Neural progenitor cell (in vitro differentiated cells): ENCODE measurements at regions not wholly inside any gene's neighbourhood (a gene's known extent, or its start where the extent isn't known, plus 50 kb on each side); places are given as distances from the start of the nearest gene placed in this dataset.

Experiments
- DNase-seq: peaks from one replicate; pipeline ENCODE4 v3.0.0-alpha.2; 2016; ENCODE audit warnings: low spot score
- H2AFZ ChIP-seq: fragments of 200-600 bp; sonication (generic); replicated peaks from 2 replicates; pipeline ENCODE4 v1.6.1; 2016; ENCODE audit warnings: antibody characterized with exemption
- H3F3A ChIP-seq: fragments of 200-600 bp; sonication (generic); 2 replicates; pipeline ENCODE4 v1.6.1; 2016; ENCODE audit warnings: antibody characterized with exemption, low read depth
- H3K27ac ChIP-seq: fragments of 200-600 bp; sonication (generic); 2 replicates; pipeline ENCODE4 v1.5.1; 2016; ENCODE audit warnings: mild to moderate bottlenecking
- H3K27me3 ChIP-seq: fragments of 200-600 bp; sonication (generic); 2 replicates; pipeline ENCODE4 v1.6.1; 2016; ENCODE audit warnings: mild to moderate bottlenecking, moderate library complexity
- H3K36me3 ChIP-seq: fragments of 200-600 bp; sonication (generic); 2 replicates; pipeline ENCODE4 v1.5.1; 2016
- H3K4me1 ChIP-seq: fragments of 200-600 bp; sonication (generic); 2 replicates; pipeline ENCODE4 v1.6.1; 2016; ENCODE audit warnings: mixed run types
- H3K4me2 ChIP-seq: fragments of 200-600 bp; sonication (generic); 2 replicates; pipeline ENCODE4 v1.6.1; 2016
- H3K4me3 ChIP-seq: fragments of 200-600 bp; sonication (generic); 2 replicates; pipeline ENCODE4 v1.5.1; 2016
- H3K79me2 ChIP-seq: fragments of 200-600 bp; sonication (generic); 2 replicates; pipeline ENCODE4 v1.6.1; 2016; ENCODE audit warnings: low read depth
- H3K9ac ChIP-seq: fragments of 200-600 bp; sonication (generic); 2 replicates; pipeline ENCODE4 v1.6.1; 2016
- H3K9me3 ChIP-seq: fragments of 200-600 bp; sonication (generic); 2 replicates; pipeline ENCODE4 v1.5.1; 2016; ENCODE audit warnings: low read depth
- H4K20me1 ChIP-seq: fragments of 200-600 bp; sonication (generic); 2 replicates; pipeline ENCODE4 v1.6.1; 2016; ENCODE audit warnings: low read depth
- H3K27ac Mint-ChIP-seq: 3 replicates; pipeline ENCODE4 v1.8.0; 2021; ENCODE audit warnings: mixed read lengths
- H3K27me3 Mint-ChIP-seq: 2 replicates; pipeline ENCODE4 v1.8.0; 2022; ENCODE audit warnings: low read depth, mild to moderate bottlenecking, inconsistent platforms, moderate library complexity, mixed read lengths; ENCODE audit not compliant: insufficient read depth
- H3K36me3 Mint-ChIP-seq: 3 replicates; pipeline ENCODE4 v1.8.0; 2021; ENCODE audit warnings: mixed read lengths
- H3K4me1 Mint-ChIP-seq: 3 replicates; pipeline ENCODE4 v1.8.0; 2021; ENCODE audit warnings: mixed read lengths
- H3K4me3 Mint-ChIP-seq: 3 replicates; pipeline ENCODE4 v1.8.0; 2021; ENCODE audit warnings: mild to moderate bottlenecking, moderate library complexity, mixed read lengths
- H3K9me3 Mint-ChIP-seq: 3 replicates; pipeline ENCODE4 v1.8.0; 2020; ENCODE audit warnings: mixed read lengths
- CTCF ChIP-seq: fragments of 200-600 bp; sonication (generic); IDR thresholded peaks from 2 replicates; pipeline ENCODE4 v1.5.1; 2017; ENCODE audit warnings: antibody characterized with exemption, mild to moderate bottlenecking
- EZH2 ChIP-seq: fragments of 200-600 bp; sonication (generic); IDR thresholded peaks from 2 replicates; pipeline ENCODE4 v1.6.1; 2017; ENCODE audit warnings: antibody characterized with exemption, mild to moderate bottlenecking, moderate library complexity
- EZH2phosphoT487 ChIP-seq: fragments of 200-600 bp; sonication (generic); IDR thresholded peaks from 2 replicates; pipeline ENCODE4 v1.6.1; 2017; ENCODE audit warnings: antibody characterized with exemption

DNA sequence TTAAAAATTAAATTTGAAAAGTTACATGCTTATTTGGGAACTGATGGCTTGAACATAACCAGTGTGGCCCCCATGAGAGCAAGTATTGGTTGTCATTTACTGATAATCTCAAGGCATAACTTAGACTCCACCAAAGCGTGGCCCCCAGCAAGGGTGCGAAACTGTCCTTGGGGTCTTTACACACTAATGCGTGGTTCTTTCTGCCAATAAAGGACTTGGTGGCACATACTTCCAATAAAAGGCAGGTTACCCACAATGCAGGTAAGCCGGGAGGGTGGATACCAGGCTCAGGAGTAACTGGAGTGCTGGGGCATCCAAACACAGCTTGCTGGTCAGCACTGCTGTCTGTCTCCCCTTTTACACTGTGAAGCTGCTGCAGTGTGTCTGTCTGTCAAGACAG, 278.2 kb upstream of the NCKAP5 start:
- peak overlapping the region; percentile 27 for H3K27ac Mint-ChIP-seq
- no peak overlapping the region for H3K4me2 ChIP-seq
- no peak for TF ChIP-seq CTCF
- no peak for TF ChIP-seq EZH2
- TF ChIP-seq EZH2phosphoT487 = no peak
- no peak overlapping the region for H3K4me3 ChIP-seq
- H3K27ac ChIP-seq = no peak overlapping the region
- H3K79me2 ChIP-seq = no peaks in the 10 kb centered on the region
- no peaks in the 10 kb centered on the region for H3K36me3 ChIP-seq
- no peaks in the 10 kb centered on the region for H4K20me1 ChIP-seq
- no peaks in the 10 kb centered on the region for H3K27me3 ChIP-seq
- no peaks in the 10 kb centered on the region for H3K4me1 ChIP-seq
- H3K4me3 Mint-ChIP-seq = no peak overlapping the region
- H3K9me3 Mint-ChIP-seq = peaks cover 6% of the 10 kb centered on the region
- H3K27me3 Mint-ChIP-seq = peaks cover 5% of the 10 kb centered on the region
- H3K9me3 ChIP-seq = no peaks in the 10 kb centered on the region
- H3F3A ChIP-seq = no peaks in the 10 kb centered on the region
- H2AFZ ChIP-seq = peak overlapping the region; percentile 69
- H3K4me1 Mint-ChIP-seq = peaks cover 22% of the 10 kb centered on the region
- H3K9ac ChIP-seq = no peak overlapping the region
- no peaks in the 10 kb centered on the region for H3K36me3 Mint-ChIP-seq
- DNase-seq = no peak

DNA sequence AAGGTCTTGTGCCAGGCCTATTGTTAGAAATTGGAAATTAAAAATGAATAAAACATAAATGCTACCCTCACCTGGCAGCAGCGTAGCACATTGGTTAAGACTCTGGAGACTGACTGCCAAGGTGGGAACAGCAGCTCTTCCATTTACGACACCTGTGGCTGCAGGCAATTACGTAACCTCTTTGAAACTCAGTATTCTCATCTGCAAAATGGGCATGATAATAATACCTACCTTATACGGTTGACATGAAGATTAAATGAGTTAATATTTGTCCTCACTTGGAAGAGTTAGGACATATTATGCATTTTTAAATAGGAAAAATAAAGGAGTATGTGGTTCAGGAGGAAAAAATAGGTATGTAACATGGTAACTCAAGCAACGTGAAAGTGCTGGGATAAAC, 279.3 kb upstream of the NCKAP5 start:
- Mint-ChIP-seq H3K27ac (no peak overlapping the region), H3K27me3 (peaks cover 7% of the 10 kb centered on the region), H3K4me3 (no peak overlapping the region), H3K4me1 (peaks cover 15% of the 10 kb centered on the region), H3K9me3 (peaks cover 14% of the 10 kb centered on the region), H3K36me3 (no peaks in the 10 kb centered on the region)
- no peak for DNase-seq
- H3F3A ChIP-seq = no peaks in the 10 kb centered on the region
- no peaks in the 10 kb centered on the region for H3K4me1 ChIP-seq
- H2AFZ ChIP-seq = no peak overlapping the region
- H3K27me3 ChIP-seq = no peaks in the 10 kb centered on the region
- no peak overlapping the region for H3K4me3 ChIP-seq
- no peaks in the 10 kb centered on the region for H3K79me2 ChIP-seq
- no peaks in the 10 kb centered on the region for H3K36me3 ChIP-seq
- no peak overlapping the region for H3K4me2 ChIP-seq
- H4K20me1 ChIP-seq = no peaks in the 10 kb centered on the region
- H3K9me3 ChIP-seq = peaks cover under 1% of the 10 kb centered on the region
- H3K27ac ChIP-seq = no peak overlapping the region
- no peak for TF ChIP-seq CTCF
- no peak for TF ChIP-seq EZH2phosphoT487
- no peak for TF ChIP-seq EZH2
- H3K9ac ChIP-seq = no peak overlapping the region

- Histone ChIP-seq H3K4me3 (no peak overlapping the region), H3K9me3 (peaks cover 7% of the 10 kb centered on the region), H2AFZ (no peak overlapping the region), H3K27ac (no peak overlapping the region), H3K36me3 (no peaks in the 10 kb centered on the region), H3F3A (no peaks in the 10 kb centered on the region), H3K9ac (no peak overlapping the region), H3K4me2 (no peak overlapping the region), H3K27me3 (no peaks in the 10 kb centered on the region), H4K20me1 (no peaks in the 10 kb centered on the region), H3K79me2 (no peaks in the 10 kb centered on the region), H3K4me1 (no peaks in the 10 kb centered on the region)
- Mint-ChIP-seq H3K9me3 (peaks cover 17% of the 10 kb centered on the region), H3K27ac (no peak overlapping the region), H3K4me3 (no peak overlapping the region), H3K27me3 (peaks cover 7% of the 10 kb centered on the region), H3K36me3 (no peaks in the 10 kb centered on the region), H3K4me1 (peaks cover 12% of the 10 kb centered on the region)
- DNase-seq = no peak
- no peak for TF ChIP-seq CTCF
- TF ChIP-seq EZH2 = no peak
- TF ChIP-seq EZH2phosphoT487 = no peak
These were observed 279.9 kb upstream of the NCKAP5 start for GRCh38 chr2:133848111-133848649.
